HepG2 (cell line): ENCODE measurements at regions not wholly inside any gene's neighbourhood (a gene's known extent, or its start where the extent isn't known, plus 50 kb on each side); places are given as distances from the start of the nearest gene placed in this dataset.

Experiments
- ATAC-seq: fragments of 200-7000 bp; cut with Tn5 transposase; 3 replicates; pipeline ENCODE4 v1.9.1; 2020; ENCODE audit warnings: mild to moderate bottlenecking, moderate library complexity
- BruUV-seq: library from RNA; stranded (reverse); fragments of 400-500 nt; replicated peaks from 2 replicates; lab custom pipeline; 2021; lab: Mats Ljungman, UMichigan
- CTCF ChIA-PET: fragments of 300-600 bp; formaldehyde crosslinking; extraction: SDS; loops from one replicate; lab custom pipeline; 2021; ENCODE audit warnings: low total read pairs, inconsistent platforms, low intra/inter-chr PET ratio; lab: Yijun Ruan, JAX
- POLR2A ChIA-PET: fragments of 350-600 bp; sonication (Branson Sonifier 250); formaldehyde crosslinking; loops from one replicate; lab custom pipeline; 2020; ENCODE audit warnings: antibody characterized with exemption, inconsistent platforms; lab: Yijun Ruan, JAX
- DNase-seq: peaks from one replicate; pipeline ENCODE4 v3.0.0-alpha.2; 2015; ENCODE audit warnings: low spot score
- FAIRE-seq: peaks from 3 replicates; lab custom pipeline; 2011; peaks lifted over from hg19 to GRCh38; lab: Jason Lieb, UNC
- H2AFZ ChIP-seq: one replicate; pipeline ENCODE4 v1.6.1; 2011; ENCODE audit warnings: low read length, inconsistent platforms
- H3K27ac ChIP-seq: fragments of 300-600 bp; 3 replicates; pipeline ENCODE4 v1.8.0; 2011; ENCODE audit warnings: mixed run types, mild to moderate bottlenecking, mixed read lengths, low read length, inconsistent platforms; ENCODE audit not compliant: insufficient read depth; ENCODE audit errors: extremely low read length
- H3K27me3 ChIP-seq, 2 experiments: fragments of 200-600 bp in 1 of 2; 2 replicates in 1 of 2; 3 replicates in 1 of 2; pipeline versions ENCODE4 v1.6.0 to v1.8.0; 2011; ENCODE audit warnings: low read length in 2 of 2, mild to moderate bottlenecking in 2 of 2, moderate library complexity in 2 of 2, inconsistent platforms in 1 of 2; ENCODE audit not compliant: insufficient read depth in 2 of 2, control insufficient read depth in 1 of 2
- H3K36me3 ChIP-seq, 2 experiments: fragments of 200-600 bp in 1 of 2; replicated peaks in 1 of 2; 2 replicates in 1 of 2; 3 replicates in 1 of 2; pipeline versions ENCODE4 v1.5.1 to v1.8.0; 2011; ENCODE audit warnings: low read length in 2 of 2, inconsistent platforms in 1 of 2; ENCODE audit not compliant: insufficient read depth in 2 of 2, control insufficient read depth in 1 of 2
- H3K4me1 ChIP-seq: 2 replicates; pipeline ENCODE4 v1.5.1; 2012; ENCODE audit warnings: low read length, inconsistent platforms; ENCODE audit not compliant: insufficient read depth
- H3K4me2 ChIP-seq: 2 replicates; pipeline ENCODE4 v1.6.0; 2011; ENCODE audit warnings: low read depth, low read length, inconsistent platforms
- H3K4me3 ChIP-seq, 3 experiments: fragments of 200-600 bp in 1 of 3; sonication (generic), shearing (Covaris generic) in 1 of 3; replicated peaks in 1 of 3; 2 replicates each; pipeline ENCODE4 v1.5.1; 2011 to 2016; ENCODE audit warnings: low read length in 3 of 3, inconsistent platforms in 2 of 3, low read depth in 2 of 3, mild to moderate bottlenecking in 2 of 3, control low read depth in 1 of 3, mixed read lengths in 1 of 3; ENCODE audit not compliant: insufficient read depth in 1 of 3
- H3K79me2 ChIP-seq: one replicate; pipeline ENCODE4 v1.6.1; 2011; ENCODE audit warnings: low read length, inconsistent platforms; ENCODE audit not compliant: insufficient read depth
- H3K9ac ChIP-seq: 2 replicates; pipeline ENCODE4 v1.6.0; 2011; ENCODE audit warnings: mild to moderate bottlenecking, low read depth, low read length, inconsistent platforms; ENCODE audit not compliant: insufficient read depth
- H3K9me3 ChIP-seq: 2 replicates; pipeline ENCODE4 v1.5.1; 2012; ENCODE audit warnings: mild to moderate bottlenecking, low read length
- H4K20me1 ChIP-seq: 2 replicates; pipeline ENCODE4 v1.6.0; 2011; ENCODE audit warnings: inconsistent platforms, mild to moderate bottlenecking, low read length, moderate library complexity; ENCODE audit not compliant: insufficient read depth
- MAFF ChIP-seq: IDR thresholded peaks from 2 replicates; pipeline ENCODE4 v1.6.1; 2011; ENCODE audit warnings: low read depth, low read length, improper control_type of control experiment
- MAFK ChIP-seq, 2 experiments: IDR thresholded peaks in 1 of 2; conservative IDR thresholded peaks in 1 of 2; 2 replicates each; pipeline ENCODE4 v1.6.1; 2011; ENCODE audit warnings: improper control_type of control experiment in 2 of 2, low read length in 2 of 2
- MEF2D ChIP-seq: sonication (generic); formaldehyde crosslinking; IDR thresholded peaks from 2 replicates; pipeline ENCODE4 v1.5.1; 2020; ENCODE audit warnings: mild to moderate bottlenecking, missing genetic modification reagents
- MXD1 ChIP-seq: sonication (generic); formaldehyde crosslinking; IDR thresholded peaks from 2 replicates; pipeline ENCODE4 v1.4.0; 2020; ENCODE audit warnings: mild to moderate bottlenecking, missing genetic modification reagents
- NPAS2 ChIP-seq: sonication (generic); formaldehyde crosslinking; IDR thresholded peaks from 2 replicates; pipeline ENCODE4 v1.8.0; 2022; ENCODE audit warnings: mild to moderate bottlenecking, missing genetic modification reagents, borderline replicate concordance
- RARG ChIP-seq: sonication (generic); formaldehyde crosslinking; IDR thresholded peaks from 2 replicates; pipeline ENCODE4 v1.4.0; 2020; ENCODE audit warnings: low read depth, mild to moderate bottlenecking, missing genetic modification reagents
- SALL1 ChIP-seq: sonication (generic); formaldehyde crosslinking; IDR thresholded peaks from 2 replicates; pipeline ENCODE4 v1.8.0; 2022; ENCODE audit warnings: mild to moderate bottlenecking, missing genetic modification reagents
- TGIF2 ChIP-seq: IDR thresholded peaks from 2 replicates; pipeline ENCODE4 v1.6.1; 2016; ENCODE audit warnings: control low read depth, missing compliant biosample characterization
- YY1 ChIP-seq: IDR thresholded peaks from 2 replicates; pipeline ENCODE4 v1.6.1; 2011; ENCODE audit warnings: low read length, low read depth, moderate library complexity, mild to moderate bottlenecking; ENCODE audit not compliant: insufficient read depth, insufficient replicate concordance
- ZNF614 ChIP-seq: IDR thresholded peaks from 2 replicates; pipeline ENCODE4 v1.6.1; 2018; ENCODE audit warnings: missing biosample characterization, missing genetic modification reagents, inconsistent platforms, borderline replicate concordance
- WGBS: methylation state at CpG from one replicate; pipeline ENCODE4 v1.1.6; 2017; ENCODE audit warnings: low lambda C conversion rate; 5-methylcytosine and 5-hydroxymethylcytosine counted together
- in situ Hi-C: cut with HindIII; loops from 2 replicates; pipeline ENCODE4 v1.10.0; 2017; ENCODE audit warnings: low pct_unique_long_range_greater_than_20kb; ENCODE audit not compliant: extremely low pct_ligation_motif_present
- intact Hi-C: fragments of 100-400 bp; cut with micrococcal nuclease; formaldehyde crosslinking; loops from one replicate; pipeline ENCODE4 v1.10.0; 2022; ENCODE audit not compliant: unreplicated experiment
- TF ChIP-seq, protein P1 (sequence below): sonication (generic); formaldehyde crosslinking; IDR thresholded peaks from 2 replicates; pipeline ENCODE4 v1.8.0; 2022; ENCODE audit warnings: mild to moderate bottlenecking, missing genetic modification reagents
- TF ChIP-seq, protein P2 (sequence below): IDR thresholded peaks from 2 replicates; pipeline ENCODE4 v1.6.1; 2016; ENCODE audit warnings: missing biosample characterization, missing genetic modification reagents, low read depth

GRCh38 chr12:74449872-74450271 is 87.8 kb upstream of the ATXN7L3B start (continued):
- TF ChIP-seq, protein P1, sequence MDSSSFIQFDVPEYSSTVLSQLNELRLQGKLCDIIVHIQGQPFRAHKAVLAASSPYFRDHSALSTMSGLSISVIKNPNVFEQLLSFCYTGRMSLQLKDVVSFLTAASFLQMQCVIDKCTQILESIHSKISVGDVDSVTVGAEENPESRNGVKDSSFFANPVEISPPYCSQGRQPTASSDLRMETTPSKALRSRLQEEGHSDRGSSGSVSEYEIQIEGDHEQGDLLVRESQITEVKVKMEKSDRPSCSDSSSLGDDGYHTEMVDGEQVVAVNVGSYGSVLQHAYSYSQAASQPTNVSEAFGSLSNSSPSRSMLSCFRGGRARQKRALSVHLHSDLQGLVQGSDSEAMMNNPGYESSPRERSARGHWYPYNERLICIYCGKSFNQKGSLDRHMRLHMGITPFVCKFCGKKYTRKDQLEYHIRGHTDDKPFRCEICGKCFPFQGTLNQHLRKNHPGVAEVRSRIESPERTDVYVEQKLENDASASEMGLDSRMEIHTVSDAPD (CRISPR knock-in tag) = no peak
- no peak for TF ChIP-seq NPAS2 (CRISPR knock-in tag)
- TF ChIP-seq TGIF2 (CRISPR knock-in tag) = no peak
- TF ChIP-seq, all 625 proteins: peak for 0

DNA sequence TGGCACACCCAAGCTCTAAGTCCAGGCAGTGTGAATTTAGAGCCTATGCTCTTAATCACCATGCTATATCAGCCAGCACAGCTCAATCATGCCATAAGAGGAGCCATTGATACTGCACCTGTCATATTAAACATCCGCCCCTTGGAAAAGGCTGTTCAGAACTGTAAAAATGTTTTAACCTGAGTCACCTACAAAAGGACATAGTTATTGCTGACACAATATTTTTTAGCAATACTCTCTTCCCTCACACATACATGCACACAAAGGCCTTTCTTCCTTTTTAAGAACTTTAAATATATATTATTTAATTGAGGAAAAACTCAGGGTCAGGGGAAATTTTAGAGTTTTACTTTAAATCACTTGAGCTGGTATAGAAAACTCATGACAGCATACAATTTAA is 83.5 kb upstream of the ATXN7L3B start:
- Histone ChIP-seq H3K36me3 (no peaks in the 10 kb centered on the region), H2AFZ (no peak overlapping the region), H3K4me2 (no peak overlapping the region), H3K79me2 (no peaks in the 10 kb centered on the region), H3K4me1 (no peaks in the 10 kb centered on the region), H3K9me3 (no peaks in the 10 kb centered on the region), H3K9ac (no peak overlapping the region), H4K20me1 (no peaks in the 10 kb centered on the region), H3K27me3 (no peaks in the 10 kb centered on the region), H3K4me3 (no peak overlapping the region), H3K27ac (no peak overlapping the region)
- ChIA-PET POLR2A (no interaction called here), CTCF (no interaction called here)
- in situ Hi-C loops = no loop called here
- WGBS = 91% methylated on average over 1 of the region's 1 CpG
- TF ChIP-seq YY1 (no peak), ZNF614 (no peak), MEF2D (CRISPR knock-in tag) (no peak), SALL1 (CRISPR knock-in tag) (no peak), RARG (CRISPR knock-in tag) (no peak), MAFF (peak; percentile 58), MAFK (conservative IDR thresholded peaks at IDR 0.05 in 1 of 2, IDR thresholded peaks at IDR 0.05 in 1 of 2; ENCODE audit: low read length in 2 of 2) (peak; percentile 36 to 70; a peak in 3 of 4 replicates), MXD1 (CRISPR knock-in tag) (no peak)
- TF ChIP-seq, protein P2, sequence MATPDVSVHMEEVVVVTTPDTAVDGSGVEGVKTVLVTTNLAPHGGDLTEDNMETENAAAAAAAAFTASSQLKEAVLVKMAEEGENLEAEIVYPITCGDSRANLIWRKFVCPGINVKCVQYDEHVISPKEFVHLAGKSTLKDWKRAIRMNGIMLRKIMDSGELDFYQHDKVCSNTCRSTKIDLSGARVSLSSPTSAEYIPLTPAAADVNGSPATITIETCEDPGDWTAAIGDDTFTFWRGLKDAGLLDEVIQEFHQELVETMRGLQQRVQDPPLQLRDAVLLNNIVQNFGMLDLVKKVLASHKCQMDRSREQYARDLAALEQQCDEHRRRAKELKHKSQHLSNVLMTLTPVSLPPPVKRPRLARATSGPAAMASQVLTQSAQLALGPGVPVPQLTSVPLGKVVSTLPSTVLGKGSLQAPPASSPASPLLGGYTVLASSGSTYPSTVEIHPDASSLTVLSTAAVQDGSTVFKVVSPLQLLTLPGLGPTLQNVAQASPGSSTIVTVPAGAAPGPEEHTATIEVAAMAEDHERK (CRISPR knock-in tag) = no peak
- FAIRE-seq (no peak), DNase-seq (no peak), ATAC-seq (no peak)
- intact Hi-C loops = no loop called here
- no TSS peak for BruUV-seq
